ENCODE measurements at regions not wholly inside any gene's neighbourhood (a gene's known extent, or its start where the extent isn't known, plus 50 kb on each side); places are given as distances from the start of the nearest gene placed in this dataset.

- no peaks in the 10 kb centered on the region for H3K4me1 ChIP-seq (ENCODE audit: insufficient read depth, low read length)
- H3K27me3 ChIP-seq (ENCODE audit: insufficient read depth, low read length, poor library complexity) = no peaks in the 10 kb centered on the region
- no peaks in the 10 kb centered on the region for H3K36me3 ChIP-seq (ENCODE audit: insufficient read depth, low read length)
- TF ChIP-seq EZH2 (IDR thresholded peaks at IDR 0.05; ENCODE audit: borderline replicate concordance, low read depth, low read length, severe bottlenecking) (no peak), CTCF (IDR thresholded peaks at IDR 0.05; ENCODE audit: borderline replicate concordance, extremely low read depth, low read length, poor library complexity, severe bottlenecking) (no peak)
- no peak overlapping the region for H3K4me3 ChIP-seq (ENCODE audit: low read depth in 1 of 2, low read length in 2 of 2)
- no peak overlapping the region for H3K27ac ChIP-seq (ENCODE audit: low read length)
- ATAC-seq (ENCODE audit: insufficient read depth, low read depth) (no peak), DNase-seq (no peak)
- H2AFZ ChIP-seq (ENCODE audit: low read depth, low read length) = no peak overlapping the region
- no peaks in the 10 kb centered on the region for H4K20me1 ChIP-seq (ENCODE audit: insufficient read depth, low read length)
- no peaks in the 10 kb centered on the region for H3K79me2 ChIP-seq (ENCODE audit: insufficient read depth, low read length)
- H3K9me3 ChIP-seq (ENCODE audit: insufficient read depth, low read length, severe bottlenecking) = no peaks in the 10 kb centered on the region
- H3K4me2 ChIP-seq (ENCODE audit: insufficient read depth, low read length) = no peak overlapping the region
- no peak overlapping the region for H3K9ac ChIP-seq (ENCODE audit: low read depth, low read length)
Measured at GRCh38 chr2:103355287-103355686, 593.5 kb downstream of the TMEM182 start.

- no peak overlapping the region for H2AFZ ChIP-seq (ENCODE audit: low read depth, low read length)
- no peaks in the 10 kb centered on the region for H3K36me3 ChIP-seq (ENCODE audit: insufficient read depth, low read length)
- no peaks in the 10 kb centered on the region for H3K79me2 ChIP-seq (ENCODE audit: insufficient read depth, low read length)
- no peaks in the 10 kb centered on the region for H3K9me3 ChIP-seq (ENCODE audit: insufficient read depth, low read length, severe bottlenecking)
- ATAC-seq (ENCODE audit: insufficient read depth, low read depth) (no peak), DNase-seq (no peak)
- no peak overlapping the region for H3K4me3 ChIP-seq (ENCODE audit: low read depth in 1 of 2, low read length in 2 of 2)
- H3K4me1 ChIP-seq (ENCODE audit: insufficient read depth, low read length) = no peaks in the 10 kb centered on the region
- H3K4me2 ChIP-seq (ENCODE audit: insufficient read depth, low read length) = no peak overlapping the region
- TF ChIP-seq EZH2 (IDR thresholded peaks at IDR 0.05; ENCODE audit: borderline replicate concordance, low read depth, low read length, severe bottlenecking) (no peak), CTCF (IDR thresholded peaks at IDR 0.05; ENCODE audit: borderline replicate concordance, extremely low read depth, low read length, poor library complexity, severe bottlenecking) (no peak)
- no peaks in the 10 kb centered on the region for H3K27me3 ChIP-seq (ENCODE audit: insufficient read depth, low read length, poor library complexity)
- no peaks in the 10 kb centered on the region for H4K20me1 ChIP-seq (ENCODE audit: insufficient read depth, low read length)
- H3K27ac ChIP-seq (ENCODE audit: low read length) = no peak overlapping the region
- H3K9ac ChIP-seq (ENCODE audit: low read depth, low read length) = no peak overlapping the region
Measured at GRCh38 chr2:103361712-103362111, 599.9 kb downstream of the TMEM182 start.

- H3K36me3 ChIP-seq (ENCODE audit: insufficient read depth, low read length) = no peaks in the 10 kb centered on the region
- H3K9me3 ChIP-seq (ENCODE audit: insufficient read depth, low read length, severe bottlenecking) = no peaks in the 10 kb centered on the region
- H3K4me1 ChIP-seq (ENCODE audit: insufficient read depth, low read length) = no peaks in the 10 kb centered on the region
- H4K20me1 ChIP-seq (ENCODE audit: insufficient read depth, low read length) = no peaks in the 10 kb centered on the region
- no peak overlapping the region for H3K4me2 ChIP-seq (ENCODE audit: insufficient read depth, low read length)
- H3K9ac ChIP-seq (ENCODE audit: low read depth, low read length) = no peak overlapping the region
- TF ChIP-seq EZH2 (IDR thresholded peaks at IDR 0.05; ENCODE audit: borderline replicate concordance, low read depth, low read length, severe bottlenecking) = no peak
- TF ChIP-seq CTCF (IDR thresholded peaks at IDR 0.05; ENCODE audit: borderline replicate concordance, extremely low read depth, low read length, poor library complexity, severe bottlenecking) = no peak
- no peak overlapping the region for H3K27ac ChIP-seq (ENCODE audit: low read length)
- no peak overlapping the region for H2AFZ ChIP-seq (ENCODE audit: low read depth, low read length)
- H3K79me2 ChIP-seq (ENCODE audit: insufficient read depth, low read length) = no peaks in the 10 kb centered on the region
- no peak for DNase-seq
- no peak overlapping the region for H3K4me3 ChIP-seq (ENCODE audit: low read depth in 1 of 2, low read length in 2 of 2)
- H3K27me3 ChIP-seq (ENCODE audit: insufficient read depth, low read length, poor library complexity) = no peaks in the 10 kb centered on the region
- ATAC-seq (ENCODE audit: insufficient read depth, low read depth) = no peak
Measured at GRCh38 chr2:103363639-103364038, 601.8 kb downstream of the TMEM182 start.

- H3K79me2 ChIP-seq (ENCODE audit: insufficient read depth, low read length) = no peaks in the 10 kb centered on the region
- H4K20me1 ChIP-seq (ENCODE audit: insufficient read depth, low read length) = no peaks in the 10 kb centered on the region
- H3K27ac ChIP-seq (ENCODE audit: low read length) = no peak overlapping the region
- H3K4me2 ChIP-seq (ENCODE audit: insufficient read depth, low read length) = no peak overlapping the region
- H3K4me3 ChIP-seq (ENCODE audit: low read depth in 1 of 2, low read length in 2 of 2) = no peak overlapping the region
- no peaks in the 10 kb centered on the region for H3K9me3 ChIP-seq (ENCODE audit: insufficient read depth, low read length, severe bottlenecking)
- no peaks in the 10 kb centered on the region for H3K27me3 ChIP-seq (ENCODE audit: insufficient read depth, low read length, poor library complexity)
- ATAC-seq (ENCODE audit: insufficient read depth, low read depth) (no peak), DNase-seq (no peak)
- no peaks in the 10 kb centered on the region for H3K4me1 ChIP-seq (ENCODE audit: insufficient read depth, low read length)
- no peak overlapping the region for H3K9ac ChIP-seq (ENCODE audit: low read depth, low read length)
- no peaks in the 10 kb centered on the region for H3K36me3 ChIP-seq (ENCODE audit: insufficient read depth, low read length)
- TF ChIP-seq CTCF (IDR thresholded peaks at IDR 0.05; ENCODE audit: borderline replicate concordance, extremely low read depth, low read length, poor library complexity, severe bottlenecking) (no peak), EZH2 (IDR thresholded peaks at IDR 0.05; ENCODE audit: borderline replicate concordance, low read depth, low read length, severe bottlenecking) (no peak)
- no peak overlapping the region for H2AFZ ChIP-seq (ENCODE audit: low read depth, low read length)
Measured at GRCh38 chr2:103364177-103364576, 602.3 kb downstream of the TMEM182 start.

Measured in DND-41 (cell line).